Left renal cortex interstitium (tissue), 4 donors: ENCODE measurements at regions not wholly inside any gene's neighbourhood (a gene's known extent, or its start where the extent isn't known, plus 50 kb on each side); places are given as distances from the start of the nearest gene placed in this dataset.

ENCODE experiments used
- DNase-seq, 4 donors: peaks; one replicate each; pipeline ENCODE4 v3.0.0-alpha.2; 2013; ENCODE audit warnings: low read depth in 4 of 4, low spot score in 2 of 4, missing footprints in 1 of 4

DNA sequence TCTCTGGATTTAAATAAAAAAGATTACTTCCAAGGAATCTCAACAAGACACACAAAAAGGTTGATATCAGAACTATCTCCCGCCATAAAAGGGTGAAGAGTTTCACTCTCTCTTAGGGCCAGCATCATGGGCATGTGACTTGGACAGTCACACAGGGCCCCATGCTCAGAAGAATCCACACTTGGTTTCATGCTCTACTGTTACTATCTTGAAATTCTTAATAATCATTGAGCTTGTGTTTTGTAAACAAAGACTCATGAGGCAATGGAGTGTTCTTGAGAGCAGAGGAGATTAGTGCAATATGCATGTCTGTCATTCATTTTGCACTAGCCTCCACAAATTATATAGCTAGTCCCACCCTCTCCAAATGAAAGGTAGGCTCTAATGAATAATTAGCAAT, 58.4 kb downstream of the HMHB1 start:
- no peak for DNase-seq

DNA sequence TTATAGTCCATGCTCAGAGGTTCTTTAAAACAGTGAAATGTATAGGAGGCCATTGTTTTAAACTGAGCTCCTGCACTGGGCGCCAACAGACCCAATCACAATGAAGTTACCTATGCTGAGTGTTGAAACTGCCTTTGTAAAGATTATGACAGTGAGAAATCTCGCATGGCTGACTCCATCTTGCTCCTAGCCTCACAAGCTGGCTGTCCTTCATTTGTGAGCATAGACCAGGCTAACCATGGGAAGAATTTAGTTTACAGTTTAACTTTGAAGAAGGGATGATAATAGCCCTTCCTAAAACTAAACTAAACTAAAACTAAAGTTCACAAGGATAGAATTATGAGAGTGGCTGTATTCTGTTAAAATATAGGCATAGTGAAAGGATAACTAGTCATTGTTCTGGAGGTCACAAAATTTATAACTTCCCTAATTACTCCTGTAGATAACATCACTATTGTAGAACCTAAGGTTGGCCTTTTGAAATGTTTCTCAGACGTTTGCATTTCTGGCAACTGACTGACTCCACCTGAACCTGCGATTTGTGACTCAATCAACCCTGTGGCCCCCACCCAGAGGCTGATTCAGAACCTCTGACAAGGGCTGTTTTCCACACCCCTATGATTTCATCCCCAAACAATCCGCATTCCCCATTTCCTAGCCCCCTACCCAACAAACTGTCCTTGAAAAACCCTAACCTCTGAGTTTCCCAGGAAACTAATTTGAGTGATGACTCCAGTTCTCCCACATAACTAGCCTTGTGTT, 59.1 kb downstream of the HMHB1 start:
- no peak for DNase-seq

DNA sequence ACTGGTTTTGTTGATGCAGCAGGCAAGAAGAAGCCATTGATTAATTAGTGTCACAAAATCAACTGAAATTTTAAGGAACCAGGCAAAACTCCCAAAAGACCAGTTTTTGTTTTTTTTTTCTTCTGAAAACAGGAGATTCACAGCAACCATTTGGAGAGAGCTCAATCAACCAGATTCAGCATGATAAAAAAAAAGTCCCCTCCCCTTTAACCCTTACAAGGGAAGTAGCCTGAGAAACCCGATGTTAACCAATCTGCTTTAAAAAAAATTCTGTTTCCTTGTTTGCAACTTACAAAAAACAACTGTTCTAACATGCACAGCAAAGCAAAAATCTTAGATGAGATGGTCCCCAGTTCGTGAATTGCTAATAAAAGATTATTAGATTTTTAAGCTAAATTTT, 59.7 kb downstream of the HMHB1 start:
- no peak for DNase-seq

DNA sequence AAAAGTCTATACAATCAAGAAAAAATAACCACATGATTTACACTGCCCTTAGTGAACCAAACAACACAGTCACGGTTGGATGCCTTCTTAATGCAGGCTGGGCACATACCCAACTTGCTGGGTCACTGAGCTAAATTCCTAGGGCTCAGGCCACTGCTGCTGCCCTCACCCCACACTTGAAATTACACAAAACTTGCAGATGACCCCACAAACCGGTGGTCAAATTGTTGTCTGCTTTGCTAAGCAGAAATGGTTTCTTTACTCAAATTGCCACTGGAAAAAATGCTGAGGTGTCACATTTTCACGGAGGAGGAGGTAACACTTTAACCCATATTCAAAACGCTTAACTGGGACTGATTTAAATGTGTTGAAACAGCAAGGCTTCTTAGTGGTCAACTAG, 62.4 kb downstream of the HMHB1 start:
- peak in 1 of 4 donors; percentile 25 for DNase-seq

- no peak for DNase-seq
These were observed 65.2 kb downstream of the HMHB1 start for GRCh38 chr5:143877196-143877595.

- no peak for DNase-seq
These were observed 66.5 kb downstream of the HMHB1 start for GRCh38 chr5:143878430-143878829.

GRCh38 chr5:143879646-143880045, 67.7 kb downstream of the HMHB1 start:
- DNase-seq, result no peak

GRCh38 chr5:143880178-143880577, 68.2 kb downstream of the HMHB1 start:
- DNase-seq, result no peak

DNA sequence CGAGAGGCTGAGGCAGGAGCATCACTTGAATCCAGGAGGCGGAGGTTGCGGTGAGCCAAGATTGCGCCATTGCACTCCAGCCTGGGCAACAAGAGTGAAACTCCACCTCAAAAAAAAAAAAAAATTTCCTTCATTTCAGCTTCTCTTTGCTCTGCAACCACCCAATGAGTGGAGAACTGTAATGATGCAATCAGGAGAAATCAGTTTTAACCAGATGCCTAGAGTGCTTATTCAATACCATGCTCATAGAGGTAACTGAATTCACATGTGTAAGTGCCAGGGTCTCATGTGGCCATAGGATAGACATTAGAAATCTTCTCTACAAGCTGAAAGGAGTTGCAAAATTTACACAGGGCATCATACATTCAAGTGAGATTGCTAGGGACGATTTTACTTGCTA, 70.6 kb downstream of the HMHB1 start:
- no peak for DNase-seq

DNA sequence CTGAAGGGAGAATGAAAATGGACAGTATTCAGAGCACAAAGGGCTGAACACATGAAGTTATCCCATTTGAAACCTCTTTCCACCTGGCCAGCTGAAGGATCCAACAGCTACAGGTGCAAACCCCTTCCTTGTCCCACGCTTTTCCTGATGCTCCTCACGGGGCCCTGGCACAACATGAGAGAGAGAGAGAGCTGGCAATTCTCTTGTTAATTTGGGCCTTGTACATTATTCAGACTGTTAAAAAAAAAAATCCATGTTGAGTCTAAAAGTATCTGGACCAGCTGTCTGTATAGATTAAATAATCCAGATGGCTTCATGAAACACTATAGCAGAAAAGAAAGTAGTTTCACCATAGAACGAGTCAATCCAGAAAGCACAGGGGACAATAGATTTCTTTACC, 74.1 kb downstream of the HMHB1 start:
- no peak for DNase-seq

DNA sequence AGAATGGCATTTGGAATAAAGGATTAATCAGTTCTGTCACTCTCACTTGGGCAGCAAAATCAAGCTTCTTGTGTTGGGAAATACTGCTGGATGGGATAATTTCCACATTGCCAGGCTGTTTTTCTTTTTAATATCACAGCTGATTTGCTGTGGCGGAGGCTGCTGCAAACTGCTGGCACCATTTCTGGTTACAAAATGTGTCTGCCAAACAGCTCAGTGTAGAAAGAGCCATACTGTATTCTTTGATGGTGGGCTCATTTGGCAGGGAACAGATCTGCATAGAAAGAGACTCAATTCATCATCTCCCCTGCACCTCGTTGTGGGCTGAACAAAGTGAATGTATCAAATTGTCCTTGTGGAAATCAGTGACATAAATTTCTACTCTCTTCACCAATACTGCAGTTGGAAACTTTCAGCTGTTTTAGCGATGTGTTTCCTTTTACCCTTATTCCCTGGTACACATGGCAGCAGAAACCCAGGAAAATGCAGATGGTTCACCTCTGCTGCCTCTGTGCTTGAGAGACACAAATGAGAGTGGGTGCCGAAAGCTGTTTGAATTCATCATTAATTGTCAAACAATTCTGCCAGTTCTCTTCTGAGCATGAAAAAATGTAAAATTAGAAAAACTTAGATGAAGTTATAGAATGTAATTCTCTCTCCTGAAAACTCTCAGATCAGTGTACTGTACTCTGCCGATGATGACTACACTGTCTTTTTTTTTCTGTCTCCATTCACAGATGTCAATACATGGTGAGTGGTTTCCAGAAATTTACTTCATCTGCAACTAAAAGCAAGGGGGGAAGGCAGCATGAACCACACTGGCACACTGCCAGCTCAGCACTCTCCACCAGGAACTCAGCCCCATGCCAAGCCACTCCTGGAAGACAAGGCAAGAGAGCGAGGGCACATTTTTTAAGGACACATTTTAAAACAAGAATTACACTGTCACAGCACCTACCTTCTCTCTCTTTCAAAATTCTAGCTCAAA, 75.0 kb downstream of the HMHB1 start:
- no peak for DNase-seq

GRCh38 chr5:143887903-143888665, 76.1 kb downstream of the HMHB1 start:
- no peak for DNase-seq

GRCh38 chr5:143888912-143889311, 77.0 kb downstream of the HMHB1 start:
- DNase-seq, result no peak

DNA sequence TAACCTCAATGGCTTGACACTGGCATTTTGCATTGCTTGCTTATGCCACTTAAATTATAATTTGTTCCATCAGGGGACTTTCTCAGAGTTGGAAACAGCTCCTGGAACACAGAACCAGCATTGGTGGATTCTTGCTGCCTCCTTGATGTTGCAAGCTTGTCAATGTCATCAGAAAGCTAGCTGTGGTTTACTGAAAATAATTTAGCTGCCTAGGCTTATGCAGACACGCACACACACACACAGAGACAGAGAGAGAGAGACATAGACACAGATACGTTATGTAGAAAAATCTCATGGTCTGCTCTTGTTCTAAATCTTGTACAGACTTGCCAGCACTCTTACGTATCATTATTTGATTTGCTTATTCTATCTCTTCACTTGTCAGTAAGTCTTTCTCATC, 78.0 kb downstream of the HMHB1 start:
- DNase-seq, result no peak

- no peak for DNase-seq
These were observed 78.5 kb downstream of the HMHB1 start for GRCh38 chr5:143890487-143890886.

DNA sequence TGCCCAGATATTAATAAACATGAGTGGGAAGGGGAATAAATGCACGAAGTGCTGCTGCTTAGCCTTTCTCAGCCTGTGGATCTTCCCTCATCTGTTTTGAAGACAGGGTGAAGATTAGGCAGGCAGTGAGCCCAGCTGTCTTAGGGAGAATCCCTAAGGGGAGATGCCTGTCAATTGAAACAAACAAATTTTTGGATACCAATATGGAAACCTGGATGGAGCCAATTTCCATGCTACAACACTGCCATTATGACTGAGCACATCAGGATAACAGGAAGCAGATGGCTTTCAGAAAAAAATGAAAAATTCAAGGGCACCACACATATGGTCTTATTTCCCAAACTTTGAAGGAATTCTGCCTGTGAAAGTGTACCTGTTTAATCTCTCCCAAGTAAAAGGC, 80.3 kb downstream of the HMHB1 start:
- DNase-seq, result no peak

DNA sequence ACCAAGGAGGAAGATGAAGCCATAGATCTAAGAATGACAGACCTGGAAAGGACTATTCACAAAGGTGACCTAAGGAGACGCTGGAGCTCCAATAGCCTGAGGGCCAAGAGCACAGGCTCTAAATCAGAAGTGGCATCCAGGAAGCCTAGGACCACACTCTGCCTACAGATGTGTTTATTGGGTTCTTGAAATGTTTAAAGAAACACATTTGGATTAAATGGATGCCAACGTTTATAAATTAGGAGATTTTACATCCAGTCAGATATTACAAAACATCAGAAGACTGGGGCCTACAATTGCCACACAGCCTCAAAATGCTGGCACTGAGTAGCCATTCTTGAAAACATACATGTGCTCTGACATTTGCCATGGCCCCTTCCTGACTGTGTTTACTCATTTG, 80.9 kb downstream of the HMHB1 start:
- DNase-seq, result no peak

GRCh38 chr5:143893638-143894037, 81.7 kb downstream of the HMHB1 start:
- DNase-seq, result no peak

DNA sequence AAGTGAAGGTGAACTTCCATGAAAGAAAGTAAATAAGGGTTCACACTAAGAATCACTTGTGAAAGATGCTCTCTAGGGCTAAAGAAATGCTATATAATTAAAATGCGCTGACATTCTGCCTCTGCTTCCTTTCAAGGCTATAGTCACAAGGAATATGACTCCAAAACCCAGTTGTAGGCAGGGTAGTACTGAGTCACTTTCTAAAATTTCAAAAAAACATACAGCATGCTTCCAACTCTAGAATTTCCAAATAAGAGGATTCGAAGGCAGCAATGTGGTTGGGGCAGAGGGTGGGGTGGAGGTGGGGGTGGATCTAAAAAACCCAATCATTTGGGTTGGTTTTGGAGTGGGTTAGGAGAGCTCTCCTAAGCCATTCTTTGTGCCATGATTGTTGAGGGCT, 84.6 kb downstream of the HMHB1 start:
- DNase-seq, result no peak

- DNase-seq, result no peak
These were observed 85.0 kb downstream of the HMHB1 start for GRCh38 chr5:143896966-143897365.

GRCh38 chr5:143898381-143898780, 86.4 kb downstream of the HMHB1 start:
- no peak for DNase-seq
